ENCODE measurements at regions not wholly inside any gene's neighbourhood (a gene's known extent, or its start where the extent isn't known, plus 50 kb on each side); places are given as distances from the start of the nearest gene placed in this dataset.

- TF ChIP-seq CTCF (IDR thresholded peaks at IDR 0.05; ENCODE audit: low read length) = no peak
- no peak for TF ChIP-seq EZH2phosphoT487 (IDR thresholded peaks at IDR 0.05; ENCODE audit: low read length)
- no peak for TF ChIP-seq EZH2 (optimal IDR thresholded peaks at IDR 0.05; ENCODE audit: low read depth, low read length)
- no peaks in the 10 kb centered on the region for H3K27me3 ChIP-seq (replicated peaks; ENCODE audit: insufficient read depth, low read length)
- no peaks in the 10 kb centered on the region for H3K36me3 ChIP-seq (replicated peaks; ENCODE audit: insufficient read depth, low read length)
- H3K9me2 ChIP-seq (replicated peaks; ENCODE audit: insufficient read depth, low read length) = no peaks in the 10 kb centered on the region
- H2AFZ ChIP-seq (ENCODE audit: low read length) = no peak overlapping the region
- no peak overlapping the region for H3K27ac ChIP-seq (ENCODE audit: low read length)
- H3K4me1 ChIP-seq (ENCODE audit: low read length) = 0 out of 2 replicates have a peak, but pooled peaks cover 3% of the 10 kb centered on the region
- H3K79me2 ChIP-seq (ENCODE audit: low read length) = no peaks in the 10 kb centered on the region
- H3F3A ChIP-seq (ENCODE audit: insufficient read depth, low read length) = no peaks in the 10 kb centered on the region
- H3K4me2 ChIP-seq (ENCODE audit: low read depth, low read length) = no peak overlapping the region
- no peak overlapping the region for H3K9ac ChIP-seq (ENCODE audit: low read length)
- H3K9me3 ChIP-seq (replicated peaks; ENCODE audit: insufficient read depth, low read length) = no peaks in the 10 kb centered on the region
- H3K4me3 ChIP-seq (ENCODE audit: low read length) = no peak overlapping the region
- no peaks in the 10 kb centered on the region for H4K20me1 ChIP-seq (ENCODE audit: insufficient read depth, low read length)
- no peak for DNase-seq
These were observed 64.3 kb upstream of the CITED2 start for GRCh38 chr6:139438775-139439174.

- Histone ChIP-seq H3K4me1 (ENCODE audit: low read length) (no peaks in the 10 kb centered on the region), H3K9me2 (replicated peaks; ENCODE audit: insufficient read depth, low read length) (no peaks in the 10 kb centered on the region), H3K4me2 (ENCODE audit: low read depth, low read length) (no peak overlapping the region), H2AFZ (ENCODE audit: low read length) (no peak overlapping the region), H3K36me3 (replicated peaks; ENCODE audit: insufficient read depth, low read length) (no peaks in the 10 kb centered on the region), H3K9ac (ENCODE audit: low read length) (no peak overlapping the region), H3K4me3 (ENCODE audit: low read length) (no peak overlapping the region), H4K20me1 (ENCODE audit: insufficient read depth, low read length) (no peaks in the 10 kb centered on the region), H3K9me3 (replicated peaks; ENCODE audit: insufficient read depth, low read length) (no peaks in the 10 kb centered on the region), H3F3A (ENCODE audit: insufficient read depth, low read length) (no peaks in the 10 kb centered on the region), H3K79me2 (ENCODE audit: low read length) (no peaks in the 10 kb centered on the region), H3K27ac (ENCODE audit: low read length) (no peak overlapping the region), H3K27me3 (replicated peaks; ENCODE audit: insufficient read depth, low read length) (no peaks in the 10 kb centered on the region)
- no peak for TF ChIP-seq EZH2 (optimal IDR thresholded peaks at IDR 0.05; ENCODE audit: low read depth, low read length)
- no peak for TF ChIP-seq EZH2phosphoT487 (IDR thresholded peaks at IDR 0.05; ENCODE audit: low read length)
- TF ChIP-seq CTCF (IDR thresholded peaks at IDR 0.05; ENCODE audit: low read length) = no peak
- DNase-seq = no peak
These were observed 62.5 kb upstream of the CITED2 start for GRCh38 chr6:139436957-139437348.

GRCh38 chr6:139436200-139436956 is 61.9 kb upstream of the CITED2 start:
- no peaks in the 10 kb centered on the region for H3K9me2 ChIP-seq (replicated peaks; ENCODE audit: insufficient read depth, low read length)
- H3K27ac ChIP-seq (ENCODE audit: low read length) = no peak overlapping the region
- TF ChIP-seq EZH2 (optimal IDR thresholded peaks at IDR 0.05; ENCODE audit: low read depth, low read length) (no peak), CTCF (IDR thresholded peaks at IDR 0.05; ENCODE audit: low read length) (no peak), EZH2phosphoT487 (IDR thresholded peaks at IDR 0.05; ENCODE audit: low read length) (no peak)
- H3K36me3 ChIP-seq (replicated peaks; ENCODE audit: insufficient read depth, low read length) = no peaks in the 10 kb centered on the region
- DNase-seq = no peak
- H3K4me2 ChIP-seq (ENCODE audit: low read depth, low read length) = no peak overlapping the region
- no peaks in the 10 kb centered on the region for H3K4me1 ChIP-seq (ENCODE audit: low read length)
- no peaks in the 10 kb centered on the region for H3F3A ChIP-seq (ENCODE audit: insufficient read depth, low read length)
- H4K20me1 ChIP-seq (ENCODE audit: insufficient read depth, low read length) = no peaks in the 10 kb centered on the region
- no peaks in the 10 kb centered on the region for H3K27me3 ChIP-seq (replicated peaks; ENCODE audit: insufficient read depth, low read length)
- H3K9ac ChIP-seq (ENCODE audit: low read length) = no peak overlapping the region
- no peaks in the 10 kb centered on the region for H3K9me3 ChIP-seq (replicated peaks; ENCODE audit: insufficient read depth, low read length)
- no peak overlapping the region for H3K4me3 ChIP-seq (ENCODE audit: low read length)
- H2AFZ ChIP-seq (ENCODE audit: low read length) = no peak overlapping the region
- no peaks in the 10 kb centered on the region for H3K79me2 ChIP-seq (ENCODE audit: low read length)
